Stimulated activated naive CD8-positive, alpha-beta T cell treated with anti-CD3 and anti-CD28 coated beads, Interleukin-15, Interleukin-2, amounts not matched to agents 100 ng/mL and 50 ng/mL, for 24 hours (primary cell): ENCODE measurements at regions not wholly inside any gene's neighbourhood (a gene's known extent, or its start where the extent isn't known, plus 50 kb on each side); places are given as distances from the start of the nearest gene placed in this dataset.

Source experiments
- H3K27ac Mint-ChIP-seq: one replicate; pipeline ENCODE4 v1.8.0; 2021; ENCODE audit warnings: mild to moderate bottlenecking, mixed read lengths
- H3K27me3 Mint-ChIP-seq: one replicate; pipeline ENCODE4 v1.8.0; 2021; ENCODE audit warnings: mixed read lengths
- H3K36me3 Mint-ChIP-seq: one replicate; pipeline ENCODE4 v1.8.0; 2021; ENCODE audit warnings: low read depth, mixed read lengths
- H3K4me1 Mint-ChIP-seq: one replicate; pipeline ENCODE4 v1.8.0; 2021; ENCODE audit warnings: low read depth, mixed read lengths
- H3K4me3 Mint-ChIP-seq: one replicate; pipeline ENCODE4 v1.8.0; 2021; ENCODE audit warnings: mild to moderate bottlenecking, mixed read lengths
- H3K9me3 Mint-ChIP-seq: one replicate; pipeline ENCODE4 v1.8.0; 2021; ENCODE audit warnings: mixed read lengths

- Mint-ChIP-seq H3K36me3 (no peaks in the 10 kb centered on the region), H3K4me3 (no peak overlapping the region), H3K9me3 (peaks cover 5% of the 10 kb centered on the region), H3K4me1 (no peaks in the 10 kb centered on the region), H3K27ac (no peak overlapping the region), H3K27me3 (peaks cover 66% of the 10 kb centered on the region)
Measured at GRCh38 chr7:25820432-25821040, 331.5 kb upstream of the NFE2L3 start.

- no peaks in the 10 kb centered on the region for H3K4me1 Mint-ChIP-seq
- H3K36me3 Mint-ChIP-seq = no peaks in the 10 kb centered on the region
- no peak overlapping the region for H3K27ac Mint-ChIP-seq
- no peak overlapping the region for H3K4me3 Mint-ChIP-seq
- H3K9me3 Mint-ChIP-seq = peaks cover 5% of the 10 kb centered on the region
- peaks cover 63% of the 10 kb centered on the region for H3K27me3 Mint-ChIP-seq
Measured at GRCh38 chr7:25821225-25821624, 330.8 kb upstream of the NFE2L3 start.

- H3K36me3 Mint-ChIP-seq = no peaks in the 10 kb centered on the region
- H3K4me3 Mint-ChIP-seq = no peak overlapping the region
- no peaks in the 10 kb centered on the region for H3K9me3 Mint-ChIP-seq
- peaks cover 57% of the 10 kb centered on the region for H3K27me3 Mint-ChIP-seq
- H3K27ac Mint-ChIP-seq = no peak overlapping the region
- no peaks in the 10 kb centered on the region for H3K4me1 Mint-ChIP-seq
Measured at GRCh38 chr7:25822823-25823222, 329.2 kb upstream of the NFE2L3 start.

- Mint-ChIP-seq H3K9me3 (no peaks in the 10 kb centered on the region), H3K4me3 (no peak overlapping the region), H3K36me3 (no peaks in the 10 kb centered on the region), H3K27ac (no peak overlapping the region), H3K4me1 (no peaks in the 10 kb centered on the region), H3K27me3 (peaks cover 57% of the 10 kb centered on the region)
Measured at GRCh38 chr7:25823571-25823970, 328.4 kb upstream of the NFE2L3 start.

GRCh38 chr7:25828468-25828867, 323.5 kb upstream of the NFE2L3 start:
- no peaks in the 10 kb centered on the region for H3K4me1 Mint-ChIP-seq
- H3K9me3 Mint-ChIP-seq = no peaks in the 10 kb centered on the region
- H3K27ac Mint-ChIP-seq = no peak overlapping the region
- H3K27me3 Mint-ChIP-seq = peaks cover 27% of the 10 kb centered on the region
- H3K36me3 Mint-ChIP-seq = no peaks in the 10 kb centered on the region
- no peak overlapping the region for H3K4me3 Mint-ChIP-seq

GRCh38 chr7:25829663-25830062, 322.3 kb upstream of the NFE2L3 start:
- Mint-ChIP-seq H3K4me1 (no peaks in the 10 kb centered on the region), H3K9me3 (no peaks in the 10 kb centered on the region), H3K4me3 (no peak overlapping the region), H3K36me3 (no peaks in the 10 kb centered on the region), H3K27me3 (peaks cover 15% of the 10 kb centered on the region), H3K27ac (no peak overlapping the region)

GRCh38 chr7:25830215-25830614, 321.8 kb upstream of the NFE2L3 start:
- peaks cover 10% of the 10 kb centered on the region for H3K27me3 Mint-ChIP-seq
- H3K27ac Mint-ChIP-seq = no peak overlapping the region
- no peak overlapping the region for H3K4me3 Mint-ChIP-seq
- no peaks in the 10 kb centered on the region for H3K36me3 Mint-ChIP-seq
- H3K9me3 Mint-ChIP-seq = no peaks in the 10 kb centered on the region
- no peaks in the 10 kb centered on the region for H3K4me1 Mint-ChIP-seq

- no peak overlapping the region for H3K27ac Mint-ChIP-seq
- H3K36me3 Mint-ChIP-seq = no peaks in the 10 kb centered on the region
- no peak overlapping the region for H3K4me3 Mint-ChIP-seq
- H3K27me3 Mint-ChIP-seq = peaks cover 9% of the 10 kb centered on the region
- H3K4me1 Mint-ChIP-seq = no peaks in the 10 kb centered on the region
- no peaks in the 10 kb centered on the region for H3K9me3 Mint-ChIP-seq
Measured at GRCh38 chr7:25831062-25831691, 320.8 kb upstream of the NFE2L3 start.

- H3K36me3 Mint-ChIP-seq = no peaks in the 10 kb centered on the region
- no peak overlapping the region for H3K27ac Mint-ChIP-seq
- H3K4me3 Mint-ChIP-seq = no peak overlapping the region
- H3K4me1 Mint-ChIP-seq = no peaks in the 10 kb centered on the region
- peaks cover 16% of the 10 kb centered on the region for H3K27me3 Mint-ChIP-seq
- no peaks in the 10 kb centered on the region for H3K9me3 Mint-ChIP-seq
Measured at GRCh38 chr7:25831831-25832411, 320.1 kb upstream of the NFE2L3 start.

- H3K27ac Mint-ChIP-seq = no peak overlapping the region
- H3K9me3 Mint-ChIP-seq = no peaks in the 10 kb centered on the region
- no peak overlapping the region for H3K4me3 Mint-ChIP-seq
- no peaks in the 10 kb centered on the region for H3K36me3 Mint-ChIP-seq
- peaks cover 17% of the 10 kb centered on the region for H3K27me3 Mint-ChIP-seq
- no peaks in the 10 kb centered on the region for H3K4me1 Mint-ChIP-seq
Measured at GRCh38 chr7:25832456-25832855, 319.5 kb upstream of the NFE2L3 start.

- Mint-ChIP-seq H3K36me3 (no peaks in the 10 kb centered on the region), H3K4me3 (no peak overlapping the region), H3K4me1 (no peaks in the 10 kb centered on the region), H3K27me3 (peaks cover 14% of the 10 kb centered on the region), H3K9me3 (no peaks in the 10 kb centered on the region), H3K27ac (no peak overlapping the region)
Measured at GRCh38 chr7:25832929-25833328, 319.1 kb upstream of the NFE2L3 start.

- no peak overlapping the region for H3K27ac Mint-ChIP-seq
- peaks cover 24% of the 10 kb centered on the region for H3K27me3 Mint-ChIP-seq
Measured at GRCh38 chr7:25834050-25834449, 317.9 kb upstream of the NFE2L3 start.

GRCh38 chr7:25835197-25835596, 316.8 kb upstream of the NFE2L3 start:
- Mint-ChIP-seq H3K36me3 (no peaks in the 10 kb centered on the region), H3K4me3 (no peak overlapping the region), H3K4me1 (no peaks in the 10 kb centered on the region), H3K9me3 (no peaks in the 10 kb centered on the region), H3K27ac (no peak overlapping the region), H3K27me3 (peaks cover 27% of the 10 kb centered on the region)

More at GRCh38 chr7:25834050-25834449, 317.9 kb upstream of the NFE2L3 start:
- Mint-ChIP-seq H3K36me3 (no peaks in the 10 kb centered on the region), H3K9me3 (no peaks in the 10 kb centered on the region), H3K4me3 (no peak overlapping the region), H3K4me1 (no peaks in the 10 kb centered on the region)

GRCh38 chr7:25839084-25839769, 312.8 kb upstream of the NFE2L3 start:
- no peaks in the 10 kb centered on the region for H3K36me3 Mint-ChIP-seq
- H3K4me1 Mint-ChIP-seq = no peaks in the 10 kb centered on the region
- no peak overlapping the region for H3K4me3 Mint-ChIP-seq
- no peaks in the 10 kb centered on the region for H3K9me3 Mint-ChIP-seq
- peaks cover 45% of the 10 kb centered on the region for H3K27me3 Mint-ChIP-seq
- no peak overlapping the region for H3K27ac Mint-ChIP-seq

GRCh38 chr7:25840209-25840792, 311.7 kb upstream of the NFE2L3 start:
- no peak overlapping the region for H3K27ac Mint-ChIP-seq
- H3K4me1 Mint-ChIP-seq = no peaks in the 10 kb centered on the region
- peaks cover 49% of the 10 kb centered on the region for H3K27me3 Mint-ChIP-seq
- no peak overlapping the region for H3K4me3 Mint-ChIP-seq
- no peaks in the 10 kb centered on the region for H3K9me3 Mint-ChIP-seq
- H3K36me3 Mint-ChIP-seq = no peaks in the 10 kb centered on the region
